ENCODE measurements at regions not wholly inside any gene's neighbourhood (a gene's known extent, or its start where the extent isn't known, plus 50 kb on each side); places are given as distances from the start of the nearest gene placed in this dataset.

DNA sequence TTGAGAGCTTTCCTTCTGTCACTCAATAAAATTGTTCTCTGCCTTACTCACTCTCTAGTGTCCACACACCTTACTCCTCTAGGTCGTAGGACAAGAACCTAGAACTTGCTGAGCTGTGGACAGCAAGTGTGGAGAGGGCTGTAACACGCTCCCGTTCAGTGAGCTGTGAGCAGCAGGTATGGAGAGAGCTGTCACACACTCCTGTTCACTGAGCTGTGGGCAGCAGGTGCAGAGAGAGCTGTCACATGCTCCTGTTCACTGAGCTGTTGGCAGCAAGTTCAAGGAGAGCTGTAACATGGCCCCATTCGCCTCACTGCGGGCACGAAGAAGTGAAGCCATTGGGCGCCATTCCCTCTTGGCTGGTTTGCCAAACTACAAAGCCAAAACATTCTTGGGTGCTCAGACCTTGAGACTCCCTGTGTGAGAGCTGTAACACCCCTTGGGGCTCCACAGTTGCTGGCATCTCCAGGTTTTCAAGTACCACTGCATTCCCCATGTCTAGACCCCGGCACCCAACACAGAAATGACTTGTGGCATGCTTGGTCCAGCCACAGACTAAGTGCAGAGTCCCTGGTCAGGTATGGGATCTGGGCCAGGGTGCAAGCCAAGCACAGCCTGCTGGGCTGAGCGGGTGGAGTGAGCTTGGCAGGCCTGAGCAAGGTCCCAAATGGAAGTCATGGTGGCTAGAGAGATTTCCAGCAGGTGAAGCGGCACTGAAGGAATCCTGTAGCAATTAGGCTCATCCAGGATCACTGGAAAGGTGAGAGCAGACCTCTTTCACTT, 608.0 kb upstream of the CDH8 start:
- Mint-ChIP-seq H3K9me3 (peaks cover 0 to 59% (median 30%) of the 10 kb centered on the region in 8 donors), H3K27ac (no peak overlapping the region), H3K27me3 (no peaks in the 10 kb centered on the region), H3K4me3 (no peak overlapping the region), H3K4me1 (peaks cover 0 to 3% (median 0%) of the 10 kb centered on the region in 4 donors), H3K36me3 (no peaks in the 10 kb centered on the region)
- intact Hi-C loops (cut with micrococcal nuclease): no loop called here
- Histone ChIP-seq H3K9me3 (ENCODE audit: control insufficient read depth in 1 of 2, low read length in 2 of 2) (peaks cover 0 to 4% of the 10 kb centered on the region in 2 donors), H3K4me3 (ENCODE audit: low read length in 2 of 2) (no peak overlapping the region), H3K27me3 (ENCODE audit: insufficient read depth, low read length) (no peaks in the 10 kb centered on the region), H3K27ac (ENCODE audit: low read depth, low read length) (no peak overlapping the region), H3K4me1 (ENCODE audit: insufficient read depth, low read length) (no peaks in the 10 kb centered on the region), H3K36me3 (ENCODE audit: insufficient read depth, low read length) (no peaks in the 10 kb centered on the region)
- ChIA-PET CTCF (ENCODE audit: partially characterized antibody) (no interaction called here), POLR2A (ENCODE audit: partially characterized antibody) (no interaction called here)
- no peak for DNase-seq

DNA sequence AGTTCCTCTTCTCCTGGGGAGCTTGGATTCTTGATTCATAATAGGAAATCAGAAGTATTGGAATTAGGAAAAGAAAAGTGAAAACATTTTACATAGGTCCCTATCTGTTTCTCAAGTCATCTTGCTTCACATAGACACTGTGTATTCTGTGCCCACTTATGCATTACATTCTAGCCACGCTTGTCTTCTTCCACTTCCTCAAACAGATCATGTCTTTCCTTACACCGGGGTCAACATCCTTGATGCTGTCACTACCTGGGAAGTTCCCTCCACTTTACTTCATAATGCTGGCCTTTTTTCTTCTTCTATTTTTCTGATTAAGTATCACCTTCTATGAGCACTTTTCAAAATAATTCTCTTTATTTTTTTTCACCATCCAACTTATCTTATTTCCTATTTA, 606.4 kb upstream of the CDH8 start:
- Histone ChIP-seq H3K27ac (ENCODE audit: low read depth, low read length) (no peak overlapping the region), H3K4me3 (ENCODE audit: low read length in 2 of 2) (no peak overlapping the region), H3K9me3 (ENCODE audit: control insufficient read depth in 1 of 2, low read length in 2 of 2) (peaks cover 0 to 4% of the 10 kb centered on the region in 2 donors), H3K4me1 (ENCODE audit: insufficient read depth, low read length) (no peaks in the 10 kb centered on the region), H3K27me3 (ENCODE audit: insufficient read depth, low read length) (no peaks in the 10 kb centered on the region), H3K36me3 (ENCODE audit: insufficient read depth, low read length) (no peaks in the 10 kb centered on the region)
- intact Hi-C loops (cut with micrococcal nuclease): no loop called here
- H3K4me1 Mint-ChIP-seq: peaks cover 0 to 3% (median 0%) of the 10 kb centered on the region in 4 donors
- H3K27me3 Mint-ChIP-seq: no peaks in the 10 kb centered on the region
- H3K4me3 Mint-ChIP-seq: no peak overlapping the region
- DNase-seq: no peak
- H3K9me3 Mint-ChIP-seq: peaks cover 5 to 57% (median 27%) of the 10 kb centered on the region in 8 donors
- H3K36me3 Mint-ChIP-seq: no peaks in the 10 kb centered on the region
- POLR2A ChIA-PET (ENCODE audit: partially characterized antibody): no interaction called here
- CTCF ChIA-PET (ENCODE audit: partially characterized antibody): no interaction called here
- H3K27ac Mint-ChIP-seq: no peak overlapping the region

DNA sequence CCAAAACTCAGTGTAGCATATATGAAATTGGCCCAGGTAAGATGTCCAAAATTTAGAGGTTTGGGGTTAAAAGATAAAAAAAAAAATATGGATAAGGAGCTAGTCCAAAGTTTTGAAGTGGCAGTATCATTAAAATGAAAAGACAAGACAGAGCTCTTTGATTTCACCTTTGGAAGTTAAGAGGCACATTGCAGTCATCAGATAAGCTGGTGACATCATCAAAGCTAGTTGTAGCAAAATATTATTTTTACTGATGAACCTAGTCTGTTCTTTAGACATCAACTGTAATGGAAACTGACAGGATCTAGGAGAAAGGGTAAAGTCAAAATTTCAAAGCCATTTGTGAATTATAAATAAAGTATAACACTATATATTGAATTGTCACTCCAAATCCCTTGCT, 603.7 kb upstream of the CDH8 start:
- Histone ChIP-seq H3K36me3 (ENCODE audit: insufficient read depth, low read length) (no peaks in the 10 kb centered on the region), H3K4me1 (ENCODE audit: insufficient read depth, low read length) (no peaks in the 10 kb centered on the region), H3K27ac (ENCODE audit: low read depth, low read length) (no peak overlapping the region), H3K27me3 (ENCODE audit: insufficient read depth, low read length) (no peaks in the 10 kb centered on the region), H3K4me3 (ENCODE audit: low read length in 2 of 2) (no peak overlapping the region), H3K9me3 (ENCODE audit: control insufficient read depth in 1 of 2, low read length in 2 of 2) (no peaks in the 10 kb centered on the region)
- H3K4me1 Mint-ChIP-seq: peaks cover 0 to 3% (median 0%) of the 10 kb centered on the region in 4 donors
- peak overlapping the region in 2 of 7 donors; percentile 12 to 41 for H3K27ac Mint-ChIP-seq
- no peaks in the 10 kb centered on the region for H3K27me3 Mint-ChIP-seq
- peaks cover 5 to 53% (median 26%) of the 10 kb centered on the region in 8 donors for H3K9me3 Mint-ChIP-seq
- no peak for DNase-seq
- H3K36me3 Mint-ChIP-seq: no peaks in the 10 kb centered on the region
- intact Hi-C loops (cut with micrococcal nuclease): no loop called here
- CTCF ChIA-PET (ENCODE audit: partially characterized antibody): no interaction called here
- POLR2A ChIA-PET (ENCODE audit: partially characterized antibody): interaction anchor here (0.5 kb wide), 1 partner anchor 9 kb away, joined by 4 read pairs; no protein-coding TSS in a partner anchor
- peak overlapping the region in 3 of 8 donors; percentile 28 to 50 (median 42) for H3K4me3 Mint-ChIP-seq

- no peaks in the 10 kb centered on the region for H3K36me3 Mint-ChIP-seq
- H3K9me3 Mint-ChIP-seq: peaks cover 5 to 53% (median 27%) of the 10 kb centered on the region in 8 donors
- no peak for DNase-seq
- no peaks in the 10 kb centered on the region for H3K27me3 ChIP-seq (ENCODE audit: insufficient read depth, low read length)
- peak overlapping the region in 5 of 8 donors; percentile 26 to 50 (median 28) for H3K4me3 Mint-ChIP-seq
- ChIA-PET POLR2A (ENCODE audit: partially characterized antibody) (interaction anchor here (0.5 kb wide), 1 partner anchor 8 kb away, joined by 4 read pairs; no protein-coding TSS in a partner anchor), CTCF (ENCODE audit: partially characterized antibody) (no interaction called here)
- no peaks in the 10 kb centered on the region for H3K4me1 ChIP-seq (ENCODE audit: insufficient read depth, low read length)
- H3K9me3 ChIP-seq (ENCODE audit: control insufficient read depth in 1 of 2, low read length in 2 of 2): no peaks in the 10 kb centered on the region
- no peaks in the 10 kb centered on the region for H3K27me3 Mint-ChIP-seq
- H3K27ac Mint-ChIP-seq: peak overlapping the region in 2 of 7 donors; percentile 12 to 41
- H3K36me3 ChIP-seq (ENCODE audit: insufficient read depth, low read length): no peaks in the 10 kb centered on the region
- H3K4me1 Mint-ChIP-seq: peaks cover 0 to 3% (median 0%) of the 10 kb centered on the region in 4 donors
- no peak overlapping the region for H3K27ac ChIP-seq (ENCODE audit: low read depth, low read length)
- H3K4me3 ChIP-seq (ENCODE audit: low read length in 2 of 2): no peak overlapping the region
- intact Hi-C loops (cut with micrococcal nuclease): no loop called here
Observed at GRCh38 chr16:62638964-62639870, 603.0 kb upstream of the CDH8 start.

DNA sequence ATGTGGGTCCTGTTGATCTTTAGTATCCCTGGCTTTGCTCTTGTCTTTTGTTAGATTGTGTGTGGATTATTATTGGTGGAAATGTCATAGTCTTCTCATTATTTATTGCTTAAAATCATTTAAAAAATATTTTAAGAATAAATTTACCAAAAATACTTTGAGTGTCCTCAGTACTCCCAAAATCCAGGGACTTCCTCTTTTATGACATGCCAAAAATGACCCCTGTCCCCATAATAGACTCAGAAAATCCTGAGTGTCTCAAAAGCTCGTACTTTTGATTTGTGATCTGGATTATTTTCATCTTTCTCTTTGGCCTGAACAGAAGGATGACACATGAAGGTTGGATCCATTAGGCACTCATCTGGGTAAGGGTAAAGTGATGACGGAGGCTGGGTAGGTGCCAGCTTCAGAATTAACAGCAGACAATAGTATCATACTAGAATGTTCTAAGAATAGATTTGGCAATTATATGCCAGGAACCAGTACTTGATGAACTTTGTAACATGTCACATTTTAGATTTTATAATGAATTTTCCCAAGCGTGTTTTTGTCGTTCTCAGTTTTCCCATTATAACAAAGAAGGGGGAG, 602.2 kb upstream of the CDH8 start:
- H3K27me3 Mint-ChIP-seq: no peaks in the 10 kb centered on the region
- H3K36me3 ChIP-seq (ENCODE audit: insufficient read depth, low read length): no peaks in the 10 kb centered on the region
- peak overlapping the region in 5 of 8 donors; percentile 26 to 50 (median 28) for H3K4me3 Mint-ChIP-seq
- H3K4me1 Mint-ChIP-seq: peaks cover 0 to 3% (median 0%) of the 10 kb centered on the region in 4 donors
- no peaks in the 10 kb centered on the region for H3K27me3 ChIP-seq (ENCODE audit: insufficient read depth, low read length)
- intact Hi-C loops (cut with micrococcal nuclease): no loop called here
- H3K4me3 ChIP-seq (ENCODE audit: low read length in 2 of 2): no peak overlapping the region
- no peaks in the 10 kb centered on the region for H3K36me3 Mint-ChIP-seq
- H3K9me3 Mint-ChIP-seq: peaks cover 5 to 57% (median 28%) of the 10 kb centered on the region in 8 donors
- DNase-seq: no peak
- no peaks in the 10 kb centered on the region for H3K9me3 ChIP-seq (ENCODE audit: control insufficient read depth in 1 of 2, low read length in 2 of 2)
- no peak overlapping the region for H3K27ac Mint-ChIP-seq
- POLR2A ChIA-PET (ENCODE audit: partially characterized antibody): no interaction called here
- no peaks in the 10 kb centered on the region for H3K4me1 ChIP-seq (ENCODE audit: insufficient read depth, low read length)
- H3K27ac ChIP-seq (ENCODE audit: low read depth, low read length): no peak overlapping the region
- CTCF ChIA-PET (ENCODE audit: partially characterized antibody): no interaction called here

DNA sequence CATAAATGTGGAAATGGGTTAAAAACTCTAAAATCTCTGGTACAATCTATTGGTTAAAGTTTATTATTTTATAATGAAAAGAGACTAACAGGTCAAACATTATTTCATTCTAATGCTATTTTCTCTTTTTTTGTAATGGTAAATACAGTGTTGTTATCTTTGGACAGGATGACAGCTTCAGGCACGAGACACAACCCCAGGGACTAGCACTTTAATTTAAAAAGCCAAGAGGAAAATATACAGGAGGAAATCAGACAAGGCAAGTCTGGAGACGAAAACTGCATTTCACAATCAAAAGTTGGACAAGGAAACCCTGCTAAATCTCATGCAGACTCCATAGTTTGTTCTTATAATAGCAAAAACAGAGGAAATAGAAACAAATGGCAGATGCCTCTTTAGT, 589.1 kb upstream of the CDH8 start:
- H3K27me3 ChIP-seq (ENCODE audit: insufficient read depth, low read length): no peaks in the 10 kb centered on the region
- peaks cover 3 to 43% (median 19%) of the 10 kb centered on the region in 8 donors for H3K9me3 Mint-ChIP-seq
- intact Hi-C loops (cut with micrococcal nuclease): no loop called here
- H3K4me1 ChIP-seq (ENCODE audit: insufficient read depth, low read length): no peaks in the 10 kb centered on the region
- no peaks in the 10 kb centered on the region for H3K27me3 Mint-ChIP-seq
- no peaks in the 10 kb centered on the region for H3K9me3 ChIP-seq (ENCODE audit: control insufficient read depth in 1 of 2, low read length in 2 of 2)
- H3K27ac ChIP-seq (ENCODE audit: low read depth, low read length): no peak overlapping the region
- no peak overlapping the region for H3K27ac Mint-ChIP-seq
- H3K36me3 ChIP-seq (ENCODE audit: insufficient read depth, low read length): no peaks in the 10 kb centered on the region
- POLR2A ChIA-PET (ENCODE audit: partially characterized antibody): no interaction called here
- H3K4me3 Mint-ChIP-seq: no peak overlapping the region
- no peaks in the 10 kb centered on the region for H3K36me3 Mint-ChIP-seq
- CTCF ChIA-PET (ENCODE audit: partially characterized antibody): no interaction called here
- H3K4me3 ChIP-seq (ENCODE audit: low read length in 2 of 2): no peak overlapping the region
- H3K4me1 Mint-ChIP-seq: no peaks in the 10 kb centered on the region
- no peak for DNase-seq

- no peak overlapping the region for H3K4me3 Mint-ChIP-seq
- Histone ChIP-seq H3K9me3 (ENCODE audit: control insufficient read depth in 1 of 2, low read length in 2 of 2) (no peaks in the 10 kb centered on the region), H3K4me1 (ENCODE audit: insufficient read depth, low read length) (no peaks in the 10 kb centered on the region), H3K27ac (ENCODE audit: low read depth, low read length) (no peak overlapping the region), H3K36me3 (ENCODE audit: insufficient read depth, low read length) (no peaks in the 10 kb centered on the region), H3K4me3 (ENCODE audit: low read length in 2 of 2) (no peak overlapping the region), H3K27me3 (ENCODE audit: insufficient read depth, low read length) (no peaks in the 10 kb centered on the region)
- ChIA-PET POLR2A (ENCODE audit: partially characterized antibody) (no interaction called here), CTCF (ENCODE audit: partially characterized antibody) (no interaction called here)
- no peak overlapping the region for H3K27ac Mint-ChIP-seq
- no peak for DNase-seq
- H3K36me3 Mint-ChIP-seq: no peaks in the 10 kb centered on the region
- H3K27me3 Mint-ChIP-seq: no peaks in the 10 kb centered on the region
- H3K4me1 Mint-ChIP-seq: no peaks in the 10 kb centered on the region
- peaks cover 5 to 36% (median 26%) of the 10 kb centered on the region in 8 donors for H3K9me3 Mint-ChIP-seq
- intact Hi-C loops (cut with micrococcal nuclease): no loop called here
Observed at GRCh38 chr16:62620275-62620674, 584.0 kb upstream of the CDH8 start.
